H9 (cell line): ENCODE measurements at regions not wholly inside any gene's neighbourhood (a gene's known extent, or its start where the extent isn't known, plus 50 kb on each side); places are given as distances from the start of the nearest gene placed in this dataset.

Source experiments
- DNase-seq: peaks from one replicate; pipeline ENCODE4 v3.0.0-alpha.2; 2017
- H2AFZ ChIP-seq: one replicate; pipeline ENCODE4 v1.6.1; 2013; ENCODE audit warnings: mild to moderate bottlenecking, low read length, control low read depth, moderate library complexity
- H2AK5ac ChIP-seq: 2 replicates; pipeline ENCODE4 v1.6.1; 2013; ENCODE audit warnings: low read length, control low read depth, mixed read lengths; ENCODE audit not compliant: insufficient read length
- H2BK120ac ChIP-seq: one replicate; pipeline ENCODE4 v1.6.1; 2013; ENCODE audit warnings: low read depth, mild to moderate bottlenecking, low read length, control low read depth, inconsistent platforms; ENCODE audit not compliant: poor library complexity, severe bottlenecking
- H2BK12ac ChIP-seq: 2 replicates; pipeline ENCODE4 v1.6.1; 2013; ENCODE audit warnings: low read length, control low read depth, mixed read lengths, low read depth; ENCODE audit not compliant: insufficient read length
- H2BK15ac ChIP-seq: 2 replicates; pipeline ENCODE4 v1.6.1; 2013; ENCODE audit warnings: low read depth, low read length, control low read depth
- H2BK20ac ChIP-seq: one replicate; pipeline ENCODE4 v1.6.1; 2013; ENCODE audit warnings: low read depth, mild to moderate bottlenecking, low read length, control low read depth, inconsistent platforms; ENCODE audit not compliant: poor library complexity, severe bottlenecking
- H2BK5ac ChIP-seq: 2 replicates; pipeline ENCODE4 v1.6.1; 2013; ENCODE audit warnings: low read length, control low read depth, mixed read lengths; ENCODE audit not compliant: insufficient read length
- H3K14ac ChIP-seq: 2 replicates; pipeline ENCODE4 v1.6.1; 2013; ENCODE audit warnings: low read length, control low read depth; ENCODE audit not compliant: insufficient read depth
- H3K18ac ChIP-seq: 2 replicates; pipeline ENCODE4 v1.6.1; 2013; ENCODE audit warnings: low read depth, mild to moderate bottlenecking, mixed read lengths, low read length, control low read depth; ENCODE audit not compliant: insufficient read length
- H3K23ac ChIP-seq: 2 replicates; pipeline ENCODE4 v1.6.1; 2013; ENCODE audit warnings: low read length, control low read depth, mixed read lengths, low read depth; ENCODE audit not compliant: insufficient read length
- H3K23me2 ChIP-seq: 2 replicates; pipeline ENCODE4 v1.6.1; 2013; ENCODE audit warnings: low read depth, mild to moderate bottlenecking, mixed read lengths, low read length, control low read depth; ENCODE audit not compliant: insufficient read length, poor library complexity, severe bottlenecking
- H3K27ac ChIP-seq: 2 replicates; pipeline ENCODE4 v1.5.1; 2013; ENCODE audit warnings: low read length, control low read depth, mixed read lengths, low read depth; ENCODE audit not compliant: insufficient read length
- H3K27me3 ChIP-seq: 2 replicates; pipeline ENCODE4 v1.6.1; 2013; ENCODE audit warnings: low read length, control low read depth, inconsistent platforms; ENCODE audit not compliant: insufficient read depth
- H3K4ac ChIP-seq: 2 replicates; pipeline ENCODE4 v1.6.1; 2013; ENCODE audit warnings: low read depth, mild to moderate bottlenecking, control low read depth, inconsistent platforms, low read length, moderate library complexity
- H3K4me1 ChIP-seq: 2 replicates; pipeline ENCODE4 v1.6.1; 2013; ENCODE audit warnings: low read length, control low read depth, inconsistent platforms; ENCODE audit not compliant: insufficient read depth
- H3K4me2 ChIP-seq: 2 replicates; pipeline ENCODE4 v1.6.1; 2013; ENCODE audit warnings: low read length, control low read depth, mixed read lengths; ENCODE audit not compliant: insufficient read length, insufficient read depth
- H3K56ac ChIP-seq: 2 replicates; pipeline ENCODE4 v1.6.1; 2013; ENCODE audit warnings: low read depth, mild to moderate bottlenecking, mixed read lengths, low read length, control low read depth; ENCODE audit not compliant: insufficient read length
- H3K79me1 ChIP-seq: 2 replicates; pipeline ENCODE4 v1.6.1; 2013; ENCODE audit warnings: low read depth, mild to moderate bottlenecking, moderate library complexity, low read length, control low read depth, inconsistent platforms; ENCODE audit not compliant: insufficient read depth, poor library complexity, severe bottlenecking
- H3K79me2 ChIP-seq: 2 replicates; pipeline ENCODE4 v1.6.1; 2013; ENCODE audit warnings: low read length, control low read depth, inconsistent platforms; ENCODE audit not compliant: insufficient read depth
- H3K9ac ChIP-seq: 2 replicates; pipeline ENCODE4 v1.6.1; 2013; ENCODE audit warnings: low read length, control low read depth, mixed read lengths; ENCODE audit not compliant: insufficient read length; ENCODE audit errors: extremely low read depth
- H3K9me3 ChIP-seq: one replicate; pipeline ENCODE4 v1.6.1; 2013; ENCODE audit warnings: low read depth, low read length, inconsistent platforms; ENCODE audit not compliant: control insufficient read depth
- H3T11ph ChIP-seq: one replicate; pipeline ENCODE4 v1.6.1; 2013; ENCODE audit warnings: mild to moderate bottlenecking, low read length, control low read depth, inconsistent platforms
- H4K20me1 ChIP-seq: one replicate; pipeline ENCODE4 v1.6.1; 2013; ENCODE audit not compliant: control insufficient read depth, insufficient read length, insufficient read depth
- H4K5ac ChIP-seq: 2 replicates; pipeline ENCODE4 v1.6.1; 2013; ENCODE audit warnings: low read depth, mild to moderate bottlenecking, mixed read lengths, low read length, control low read depth; ENCODE audit not compliant: insufficient read length
- H4K8ac ChIP-seq: replicated peaks from 2 replicates; pipeline ENCODE4 v1.6.1; 2013; ENCODE audit warnings: low read length, control low read depth, mixed read lengths, low read depth; ENCODE audit not compliant: insufficient read length
- H4K91ac ChIP-seq: 2 replicates; pipeline ENCODE4 v1.6.1; 2013; ENCODE audit warnings: low read depth, mild to moderate bottlenecking, moderate library complexity, mixed read lengths, low read length, control low read depth; ENCODE audit not compliant: insufficient read length
- H3K27ac Mint-ChIP-seq, 3 experiments: 2 replicates in 2 of 3; 3 replicates in 1 of 3; pipeline ENCODE4 v1.8.0; 2020 to 2021; ENCODE audit warnings: mixed read lengths in 3 of 3, mild to moderate bottlenecking in 1 of 3, moderate library complexity in 1 of 3
- H3K27me3 Mint-ChIP-seq: 2 replicates; pipeline ENCODE4 v1.8.0; 2021; ENCODE audit warnings: low read depth, mild to moderate bottlenecking, moderate library complexity, mixed read lengths
- H3K36me3 Mint-ChIP-seq, 3 experiments: 2 replicates in 2 of 3; 3 replicates in 1 of 3; pipeline ENCODE4 v1.8.0; 2020 to 2021; ENCODE audit warnings: low read depth in 3 of 3, mixed read lengths in 3 of 3; ENCODE audit not compliant: insufficient read depth in 1 of 3
- H3K4me1 Mint-ChIP-seq, 2 experiments: 2 replicates each; pipeline ENCODE4 v1.8.0; 2020; ENCODE audit warnings: mixed read lengths in 2 of 2
- H3K4me3 Mint-ChIP-seq, 2 experiments: 2 replicates in 1 of 2; 3 replicates in 1 of 2; pipeline ENCODE4 v1.8.0; 2020 to 2021; ENCODE audit warnings: mild to moderate bottlenecking in 2 of 2, mixed read lengths in 2 of 2, moderate library complexity in 1 of 2
- H3K9me3 Mint-ChIP-seq, 2 experiments: 2 replicates in 1 of 2; 3 replicates in 1 of 2; pipeline ENCODE4 v1.8.0; 2020; ENCODE audit warnings: mild to moderate bottlenecking in 2 of 2, mixed read lengths in 2 of 2, moderate library complexity in 1 of 2
- WGBS: extraction: QIAGEN DNeasy Blood & Tissue Kit; methylation state at CpG from one replicate; pipeline ENCODE4 v1.1.7; 2013; ENCODE audit warnings: missing lambda C conversion rate, low lambda C conversion rate, mixed read lengths; ENCODE audit not compliant: insufficient read length; ENCODE audit errors: extremely low coverage; 5-methylcytosine and 5-hydroxymethylcytosine counted together
- TF ChIP-seq, protein P1 (sequence below): fragments of 200-600 bp; sonication (generic); conservative IDR thresholded peaks from 3 replicates; pipeline ENCODE4 v1.8.0; 2021; ENCODE audit warnings: antibody characterized with exemption, mild to moderate bottlenecking

DNA sequence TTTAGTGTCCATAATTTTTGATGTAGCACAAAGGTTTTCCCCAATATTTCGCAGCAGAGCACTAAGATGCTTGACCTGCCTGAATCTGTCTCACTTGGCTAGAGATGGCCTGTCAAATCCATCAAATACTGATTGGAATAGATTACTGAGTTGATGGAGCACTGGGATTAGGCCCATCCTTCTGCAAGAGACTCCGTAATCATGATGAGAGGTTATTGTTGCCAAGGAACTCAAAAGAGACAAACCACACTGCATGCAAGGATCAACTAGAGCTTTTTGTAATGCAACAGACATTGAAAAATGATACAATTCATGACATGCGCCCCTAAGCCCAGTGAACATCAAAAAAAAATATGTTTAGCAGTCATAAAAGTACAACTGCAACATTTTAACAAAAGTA, 585.3 kb upstream of the GRAMD2B start:
- H2AFZ ChIP-seq, result no peak overlapping the region
- no peak overlapping the region for H2BK12ac ChIP-seq
- H3K79me1 ChIP-seq, result no peaks in the 10 kb centered on the region
- no peak overlapping the region for H3K14ac ChIP-seq
- no peaks in the 10 kb centered on the region for H3K79me2 ChIP-seq
- H2BK15ac ChIP-seq, result no peak overlapping the region
- no peak overlapping the region for H3K56ac ChIP-seq
- H3K18ac ChIP-seq, result no peak overlapping the region
- no peak overlapping the region for H3T11ph ChIP-seq
- peaks cover 8 to 18% (median 10%) of the 10 kb centered on the region in 3 experiments for H3K36me3 Mint-ChIP-seq
- H2AK5ac ChIP-seq, result no peak overlapping the region
- H3K4me2 ChIP-seq, result no peak overlapping the region
- no peak overlapping the region for H3K4ac ChIP-seq
- H2BK20ac ChIP-seq, result no peak overlapping the region
- WGBS, result no CpG with 5 or more reads among the region's 3 CpGs
- no peak overlapping the region for H4K8ac ChIP-seq
- H3K27ac Mint-ChIP-seq, result no peak overlapping the region
- peaks cover 7% of the 10 kb centered on the region for H3K4me1 ChIP-seq
- no peak overlapping the region for H2BK5ac ChIP-seq
- H4K20me1 ChIP-seq, result no peaks in the 10 kb centered on the region
- H3K4me1 Mint-ChIP-seq, result peaks cover 24 to 25% of the 10 kb centered on the region in 2 experiments
- DNase-seq, result no peak
- H3K23me2 ChIP-seq, result no peaks in the 10 kb centered on the region
- H3K4me3 Mint-ChIP-seq, result no peak overlapping the region
- no peak overlapping the region for H4K91ac ChIP-seq
- H4K5ac ChIP-seq, result no peak overlapping the region
- TF ChIP-seq, protein P1, sequence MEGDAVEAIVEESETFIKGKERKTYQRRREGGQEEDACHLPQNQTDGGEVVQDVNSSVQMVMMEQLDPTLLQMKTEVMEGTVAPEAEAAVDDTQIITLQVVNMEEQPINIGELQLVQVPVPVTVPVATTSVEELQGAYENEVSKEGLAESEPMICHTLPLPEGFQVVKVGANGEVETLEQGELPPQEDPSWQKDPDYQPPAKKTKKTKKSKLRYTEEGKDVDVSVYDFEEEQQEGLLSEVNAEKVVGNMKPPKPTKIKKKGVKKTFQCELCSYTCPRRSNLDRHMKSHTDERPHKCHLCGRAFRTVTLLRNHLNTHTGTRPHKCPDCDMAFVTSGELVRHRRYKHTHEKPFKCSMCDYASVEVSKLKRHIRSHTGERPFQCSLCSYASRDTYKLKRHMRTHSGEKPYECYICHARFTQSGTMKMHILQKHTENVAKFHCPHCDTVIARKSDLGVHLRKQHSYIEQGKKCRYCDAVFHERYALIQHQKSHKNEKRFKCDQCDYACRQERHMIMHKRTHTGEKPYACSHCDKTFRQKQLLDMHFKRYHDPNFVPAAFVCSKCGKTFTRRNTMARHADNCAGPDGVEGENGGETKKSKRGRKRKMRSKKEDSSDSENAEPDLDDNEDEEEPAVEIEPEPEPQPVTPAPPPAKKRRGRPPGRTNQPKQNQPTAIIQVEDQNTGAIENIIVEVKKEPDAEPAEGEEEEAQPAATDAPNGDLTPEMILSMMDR, result no peak
- no peaks in the 10 kb centered on the region for H3K9me3 ChIP-seq
- no peak overlapping the region for H3K27ac ChIP-seq
- no peaks in the 10 kb centered on the region for H3K27me3 ChIP-seq
- peaks cover 17 to 21% of the 10 kb centered on the region in 2 experiments for H3K9me3 Mint-ChIP-seq
- H3K9ac ChIP-seq, result no peak overlapping the region
- no peak overlapping the region for H3K23ac ChIP-seq
- H2BK120ac ChIP-seq, result no peak overlapping the region
- H3K27me3 Mint-ChIP-seq, result no peaks in the 10 kb centered on the region
